B cell (primary cell): ENCODE measurements at regions not wholly inside any gene's neighbourhood (a gene's known extent, or its start where the extent isn't known, plus 50 kb on each side); places are given as distances from the start of the nearest gene placed in this dataset.

Experiments used
- ATAC-seq: fragments of 200-7000 bp; cut with Tn5 transposase; one replicate; pipeline ENCODE4 v1.10.0; 2021; ENCODE audit warnings: low read depth, mild to moderate bottlenecking, moderate number of reproducible peaks, moderate library complexity
- CTCF ChIA-PET: fragments of 350-600 bp; sonication (Branson Sonifier 250); formaldehyde crosslinking; loops from one replicate; lab custom pipeline; 2021; ENCODE audit warnings: antibody characterized with exemption, inconsistent platforms; lab: Charles Lee
- POLR2A ChIA-PET: fragments of 350-600 bp; sonication (Branson Sonifier 250); formaldehyde crosslinking; loops from one replicate; lab custom pipeline; 2021; ENCODE audit warnings: antibody characterized with exemption; lab: Charles Lee
- DNase-seq: peaks from one replicate; pipeline ENCODE4 v3.0.0; 2013
- H2AFZ ChIP-seq: 2 replicates; pipeline ENCODE4 v1.6.1; 2012; ENCODE audit warnings: mild to moderate bottlenecking, low read depth, low read length; ENCODE audit not compliant: insufficient read depth, poor library complexity, severe bottlenecking
- H3K27ac ChIP-seq, 2 donors: 1 replicate in 1 of 2; 2 replicates in 1 of 2; pipeline ENCODE4 v1.5.1; 2012 to 2013; ENCODE audit warnings: low read length in 2 of 2, mild to moderate bottlenecking in 2 of 2, moderate library complexity in 1 of 2
- H3K27me3 ChIP-seq, 4 experiments: fragments of 200-600 bp in 1 of 4; sonication (generic) in 1 of 4; replicated peaks in 1 of 4; 1 replicate in 2 of 4; 2 replicates in 2 of 4; pipeline versions ENCODE4 v1.6.1 to v1.7.0; 2013 to 2016; ENCODE audit warnings: low read length in 3 of 4, mild to moderate bottlenecking in 2 of 4, mixed read lengths in 1 of 4, moderate library complexity in 1 of 4; ENCODE audit not compliant: insufficient read depth in 4 of 4, control insufficient read depth in 3 of 4; ENCODE audit errors: control extremely low read depth in 1 of 4
- H3K36me3 ChIP-seq, 2 experiments: replicated peaks in 1 of 2; 1 replicate in 1 of 2; 2 replicates in 1 of 2; pipeline versions ENCODE4 v1.6.1 to v1.7.1; 2013; ENCODE audit warnings: low read length in 1 of 2; ENCODE audit not compliant: insufficient read depth in 2 of 2, control insufficient read depth in 1 of 2; ENCODE audit errors: control extremely low read depth in 1 of 2, extremely low read depth in 1 of 2
- H3K4me1 ChIP-seq, 2 donors: fragments of 200-600 bp in 1 of 2; sonication (generic) in 1 of 2; 1 replicate in 1 of 2; 2 replicates in 1 of 2; pipeline versions ENCODE4 v1.5.1 to v1.6.1; 2013 to 2017; ENCODE audit warnings: low read length in 2 of 2; ENCODE audit not compliant: control insufficient read depth in 2 of 2, insufficient read depth in 2 of 2
- H3K4me2 ChIP-seq: replicated peaks from 2 replicates; pipeline ENCODE3; 2012; ENCODE audit warnings: mild to moderate bottlenecking, low read depth, low read length; ENCODE audit not compliant: poor library complexity, severe bottlenecking
- H3K4me3 ChIP-seq, 5 experiments: fragments of 200-600 bp in 1 of 5; sonication (generic) in 1 of 5; 1 replicate in 3 of 5; 2 replicates in 2 of 5; pipeline versions ENCODE4 v1.5.1 to v1.7.0; 2011 to 2016; ENCODE audit warnings: low read length in 4 of 5, mild to moderate bottlenecking in 4 of 5, low read depth in 2 of 5, control low read depth in 1 of 5, moderate library complexity in 1 of 5; ENCODE audit not compliant: insufficient read depth in 1 of 5; ENCODE audit errors: control extremely low read depth in 1 of 5, extremely low read depth in 1 of 5
- H3K79me2 ChIP-seq: fragments of 200-600 bp; sonication (generic); one replicate; pipeline ENCODE4 v1.6.0; 2016; ENCODE audit warnings: low read length; ENCODE audit not compliant: control insufficient read depth, insufficient read depth
- H3K9ac ChIP-seq: fragments of 200-600 bp; sonication (generic); 2 replicates; pipeline ENCODE4 v1.6.1; 2017; ENCODE audit warnings: mild to moderate bottlenecking, low read length, moderate library complexity
- H3K9me3 ChIP-seq, 3 donors: one replicate each; pipeline versions ENCODE4 v1.6.1 to v1.7.1; 2013; ENCODE audit warnings: low read length in 2 of 3; ENCODE audit not compliant: control insufficient read depth in 2 of 3, insufficient read depth in 1 of 3; ENCODE audit errors: control extremely low read depth in 1 of 3
- H4K20me1 ChIP-seq: 2 replicates; pipeline ENCODE4 v1.6.0; 2012; ENCODE audit warnings: mild to moderate bottlenecking, low read length; ENCODE audit not compliant: insufficient read depth, control insufficient read depth, poor library complexity, severe bottlenecking
- H3K27ac Mint-ChIP-seq: one replicate; pipeline ENCODE4 v1.8.0; 2021; ENCODE audit warnings: mixed read lengths
- H3K27me3 Mint-ChIP-seq: one replicate; pipeline ENCODE4 v1.8.0; 2021; ENCODE audit warnings: mixed read lengths
- H3K4me1 Mint-ChIP-seq: one replicate; pipeline ENCODE4 v1.8.0; 2021; ENCODE audit warnings: mixed read lengths
- H3K4me3 Mint-ChIP-seq: one replicate; pipeline ENCODE4 v1.8.0; 2021; ENCODE audit warnings: mixed read lengths
- H3K9me3 Mint-ChIP-seq: one replicate; pipeline ENCODE4 v1.8.0; 2022; ENCODE audit warnings: mixed read lengths; ENCODE audit not compliant: insufficient read depth
- EZH2 ChIP-seq: IDR thresholded peaks from 2 replicates; pipeline ENCODE4 v1.6.1; 2012; ENCODE audit warnings: borderline replicate concordance, low read depth, mild to moderate bottlenecking, moderate library complexity, low read length; ENCODE audit not compliant: insufficient read depth, poor library complexity, severe bottlenecking
- WGBS: methylation state at CpG from one replicate; pipeline ENCODE4 v1.1.5; 2013; ENCODE audit warnings: missing lambda C conversion rate; ENCODE audit not compliant: insufficient coverage; 5-methylcytosine and 5-hydroxymethylcytosine counted together
- intact Hi-C: fragments of 100-400 bp; cut with micrococcal nuclease; formaldehyde crosslinking; loops from one replicate; pipeline ENCODE4 v1.10.0; 2022
- TF ChIP-seq, protein P1 (sequence below): fragments of 200-600 bp; IDR thresholded peaks from one replicate; pipeline ENCODE4 v1.8.0; 2022; ENCODE audit warnings: antibody characterized with exemption, mild to moderate bottlenecking

DNA sequence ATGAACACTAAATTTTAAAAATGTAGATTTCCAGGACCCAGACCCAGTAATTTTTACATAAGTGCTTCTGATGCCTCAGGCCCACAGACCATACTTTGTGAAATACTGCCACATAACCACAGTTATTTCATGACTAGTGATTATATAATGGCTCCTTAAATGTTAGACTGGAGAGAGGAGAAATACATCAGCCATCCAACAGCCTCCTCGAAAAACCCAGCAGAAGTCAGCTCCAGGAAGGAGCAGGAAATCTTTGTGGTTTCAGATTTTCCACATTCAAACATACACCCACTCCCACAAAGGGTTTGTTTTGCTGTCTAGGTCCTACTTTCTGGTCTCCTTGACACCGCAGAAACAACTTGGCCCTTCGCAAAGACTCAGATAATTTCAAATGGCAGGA, 455.2 kb downstream of the DTWD2 start:
- Histone ChIP-seq H3K27me3 (no peaks in the 10 kb centered on the region), H3K9me3 (no peaks in the 10 kb centered on the region), H2AFZ (no peak overlapping the region), H3K79me2 (no peaks in the 10 kb centered on the region), H3K27ac (no peak overlapping the region), H3K4me1 (no peaks in the 10 kb centered on the region), H3K36me3 (no peaks in the 10 kb centered on the region), H3K4me2 (no peak overlapping the region), H4K20me1 (no peaks in the 10 kb centered on the region), H3K9ac (no peak overlapping the region), H3K4me3 (no peak overlapping the region)
- 20% methylated on average over 2 of the region's 3 CpGs for WGBS
- Mint-ChIP-seq H3K9me3 (no peaks in the 10 kb centered on the region), H3K4me3 (no peak overlapping the region), H3K27me3 (peaks cover 10% of the 10 kb centered on the region), H3K4me1 (no peaks in the 10 kb centered on the region), H3K27ac (no peak overlapping the region)
- DNase-seq, result no peak
- no peak for ATAC-seq
- intact Hi-C loops, result no loop called here
- ChIA-PET POLR2A (no interaction called here), CTCF (no interaction called here)
- TF ChIP-seq, protein P1, sequence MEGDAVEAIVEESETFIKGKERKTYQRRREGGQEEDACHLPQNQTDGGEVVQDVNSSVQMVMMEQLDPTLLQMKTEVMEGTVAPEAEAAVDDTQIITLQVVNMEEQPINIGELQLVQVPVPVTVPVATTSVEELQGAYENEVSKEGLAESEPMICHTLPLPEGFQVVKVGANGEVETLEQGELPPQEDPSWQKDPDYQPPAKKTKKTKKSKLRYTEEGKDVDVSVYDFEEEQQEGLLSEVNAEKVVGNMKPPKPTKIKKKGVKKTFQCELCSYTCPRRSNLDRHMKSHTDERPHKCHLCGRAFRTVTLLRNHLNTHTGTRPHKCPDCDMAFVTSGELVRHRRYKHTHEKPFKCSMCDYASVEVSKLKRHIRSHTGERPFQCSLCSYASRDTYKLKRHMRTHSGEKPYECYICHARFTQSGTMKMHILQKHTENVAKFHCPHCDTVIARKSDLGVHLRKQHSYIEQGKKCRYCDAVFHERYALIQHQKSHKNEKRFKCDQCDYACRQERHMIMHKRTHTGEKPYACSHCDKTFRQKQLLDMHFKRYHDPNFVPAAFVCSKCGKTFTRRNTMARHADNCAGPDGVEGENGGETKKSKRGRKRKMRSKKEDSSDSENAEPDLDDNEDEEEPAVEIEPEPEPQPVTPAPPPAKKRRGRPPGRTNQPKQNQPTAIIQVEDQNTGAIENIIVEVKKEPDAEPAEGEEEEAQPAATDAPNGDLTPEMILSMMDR, result no peak
- TF ChIP-seq EZH2, result no peak

DNA sequence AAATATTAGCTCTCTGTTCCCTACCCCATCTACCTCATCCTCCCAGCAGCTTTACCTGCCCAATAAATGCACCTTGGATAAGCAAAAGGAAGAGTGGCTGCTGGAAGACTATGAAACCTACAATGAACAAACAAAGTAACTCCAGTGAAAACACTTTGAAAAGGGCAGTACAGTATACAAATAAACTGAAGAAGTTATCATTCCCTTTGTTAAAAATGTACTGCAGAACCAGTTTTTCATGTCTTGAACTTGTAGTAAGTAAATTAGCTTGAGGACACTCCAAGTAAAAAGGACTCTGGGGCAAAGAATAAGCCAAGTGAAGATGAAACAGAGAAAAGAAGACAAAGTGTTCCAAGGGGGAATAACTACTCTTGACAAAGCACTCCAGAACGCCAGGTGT, 457.1 kb downstream of the DTWD2 start:
- Mint-ChIP-seq H3K27ac (no peak overlapping the region), H3K4me1 (peaks cover 2% of the 10 kb centered on the region), H3K27me3 (peaks cover 21% of the 10 kb centered on the region), H3K9me3 (no peaks in the 10 kb centered on the region), H3K4me3 (no peak overlapping the region)
- Histone ChIP-seq H3K4me3 (no peak overlapping the region), H3K79me2 (no peaks in the 10 kb centered on the region), H3K9me3 (no peaks in the 10 kb centered on the region), H3K36me3 (no peaks in the 10 kb centered on the region), H4K20me1 (no peaks in the 10 kb centered on the region), H3K4me1 (no peaks in the 10 kb centered on the region), H3K4me2 (no peak overlapping the region), H2AFZ (no peak overlapping the region), H3K27ac (no peak overlapping the region), H3K27me3 (no peaks in the 10 kb centered on the region), H3K9ac (no peak overlapping the region)
- POLR2A ChIA-PET, result no interaction called here
- CTCF ChIA-PET, result no interaction called here
- ATAC-seq (no peak), DNase-seq (no peak)
- 86% methylated on average over 1 of the region's 1 CpG for WGBS
- TF ChIP-seq EZH2, result no peak
- TF ChIP-seq, protein P1, result no peak
- intact Hi-C loops, result no loop called here
